22Rv1 (cell line): ENCODE measurements at regions not wholly inside any gene's neighbourhood (a gene's known extent, or its start where the extent isn't known, plus 50 kb on each side); places are given as distances from the start of the nearest gene placed in this dataset.

Experiments
- CTCF ChIP-seq: fragments of 450-650 bp; IDR thresholded peaks from 2 replicates; pipeline ENCODE4 v1.5.1; 2017; ENCODE audit warnings: mild to moderate bottlenecking
- ZFX ChIP-seq: fragments of 450-650 bp; IDR thresholded peaks from 2 replicates; pipeline ENCODE4 v1.6.1; 2017; ENCODE audit warnings: antibody characterized with exemption, borderline replicate concordance

- TF ChIP-seq CTCF (no peak), ZFX (no peak)
Observed at GRCh38 chr13:69020120-69020519, 1087.5 kb upstream of the ATXN8OS start.
